ENCODE measurements at regions not wholly inside any gene's neighbourhood (a gene's known extent, or its start where the extent isn't known, plus 50 kb on each side); places are given as distances from the start of the nearest gene placed in this dataset.

DNA sequence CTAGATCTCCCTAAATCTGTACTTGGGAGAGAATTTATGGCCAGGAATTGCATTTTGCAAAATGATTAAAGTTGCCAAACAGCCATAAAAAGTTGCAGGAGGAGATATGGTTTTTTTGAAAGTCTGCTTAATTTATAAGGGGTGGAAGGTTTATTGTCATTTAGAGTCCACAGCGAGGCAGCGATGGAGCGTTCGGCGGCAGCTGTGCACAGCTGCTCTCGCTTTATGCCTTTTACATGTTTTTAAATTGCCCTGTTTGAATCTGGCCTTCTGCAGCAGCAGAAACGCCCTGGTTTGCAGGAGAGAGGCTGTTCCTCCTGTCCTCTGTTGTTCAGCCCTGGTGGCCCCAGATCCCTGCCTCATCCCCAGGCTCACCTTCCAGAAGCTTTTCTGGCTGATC lies 144.9 kb upstream of the POU3F1 start:
- TF ChIP-seq, protein P1, sequence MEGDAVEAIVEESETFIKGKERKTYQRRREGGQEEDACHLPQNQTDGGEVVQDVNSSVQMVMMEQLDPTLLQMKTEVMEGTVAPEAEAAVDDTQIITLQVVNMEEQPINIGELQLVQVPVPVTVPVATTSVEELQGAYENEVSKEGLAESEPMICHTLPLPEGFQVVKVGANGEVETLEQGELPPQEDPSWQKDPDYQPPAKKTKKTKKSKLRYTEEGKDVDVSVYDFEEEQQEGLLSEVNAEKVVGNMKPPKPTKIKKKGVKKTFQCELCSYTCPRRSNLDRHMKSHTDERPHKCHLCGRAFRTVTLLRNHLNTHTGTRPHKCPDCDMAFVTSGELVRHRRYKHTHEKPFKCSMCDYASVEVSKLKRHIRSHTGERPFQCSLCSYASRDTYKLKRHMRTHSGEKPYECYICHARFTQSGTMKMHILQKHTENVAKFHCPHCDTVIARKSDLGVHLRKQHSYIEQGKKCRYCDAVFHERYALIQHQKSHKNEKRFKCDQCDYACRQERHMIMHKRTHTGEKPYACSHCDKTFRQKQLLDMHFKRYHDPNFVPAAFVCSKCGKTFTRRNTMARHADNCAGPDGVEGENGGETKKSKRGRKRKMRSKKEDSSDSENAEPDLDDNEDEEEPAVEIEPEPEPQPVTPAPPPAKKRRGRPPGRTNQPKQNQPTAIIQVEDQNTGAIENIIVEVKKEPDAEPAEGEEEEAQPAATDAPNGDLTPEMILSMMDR (IDR thresholded peaks at IDR 0.05; ENCODE audit: low read depth, low read length, poor library complexity, severe bottlenecking) = no peak
- no peak for TF ChIP-seq EZH2phosphoT487 (IDR thresholded peaks at IDR 0.05; ENCODE audit: borderline replicate concordance, low read length)

Measured in DOHH2 (cell line).